Osteoblast (primary cell): ENCODE measurements at regions not wholly inside any gene's neighbourhood (a gene's known extent, or its start where the extent isn't known, plus 50 kb on each side); places are given as distances from the start of the nearest gene placed in this dataset.

Experiments
- DNase-seq: peaks from one replicate; pipeline ENCODE4 v3.0.0; 2011; ENCODE audit warnings: low spot score, mixed read lengths; ENCODE audit not compliant: insufficient read length; ENCODE audit errors: missing footprints
- H2AFZ ChIP-seq: 2 replicates; pipeline ENCODE4 v1.6.0; 2011; ENCODE audit warnings: mild to moderate bottlenecking, low read length
- H3K27ac ChIP-seq: 2 replicates; pipeline ENCODE4 v1.5.1; 2011; ENCODE audit warnings: mild to moderate bottlenecking, low read depth, low read length, moderate library complexity
- H3K27me3 ChIP-seq: 2 replicates; pipeline ENCODE4 v1.6.0; 2012; ENCODE audit warnings: mild to moderate bottlenecking, control low read depth, inconsistent platforms, low read length, moderate library complexity; ENCODE audit not compliant: insufficient read depth
- H3K36me3 ChIP-seq: 2 replicates; pipeline ENCODE4 v1.5.1; 2011; ENCODE audit warnings: mild to moderate bottlenecking, low read length, control low read depth, moderate library complexity; ENCODE audit not compliant: insufficient read depth
- H3K4me1 ChIP-seq: 2 replicates; pipeline ENCODE4 v1.5.1; 2011; ENCODE audit warnings: mild to moderate bottlenecking, low read length, control low read depth, moderate library complexity; ENCODE audit not compliant: insufficient read depth
- H3K4me2 ChIP-seq: 2 replicates; pipeline ENCODE4 v1.6.0; 2011; ENCODE audit warnings: mild to moderate bottlenecking, low read length; ENCODE audit not compliant: insufficient read depth
- H3K4me3 ChIP-seq: fragments of 200-600 bp; sonication (generic); 3 replicates; pipeline ENCODE4 v1.5.1; 2012; ENCODE audit warnings: mild to moderate bottlenecking, low read length, inconsistent platforms; ENCODE audit not compliant: insufficient read depth
- H3K79me2 ChIP-seq: 2 replicates; pipeline ENCODE4 v1.6.0; 2012; ENCODE audit warnings: mild to moderate bottlenecking, low read length, control low read depth, inconsistent platforms; ENCODE audit not compliant: insufficient read depth
- H3K9me3 ChIP-seq: 2 replicates; pipeline ENCODE4 v1.5.1; 2011; ENCODE audit warnings: low read depth, low read length, control low read depth
- H4K20me1 ChIP-seq: 2 replicates; pipeline ENCODE4 v1.6.0; 2012; ENCODE audit warnings: mild to moderate bottlenecking, low read length, control low read depth; ENCODE audit not compliant: insufficient read depth
- CTCF ChIP-seq: IDR thresholded peaks from 2 replicates; pipeline ENCODE4 v1.5.1; 2011; ENCODE audit warnings: mild to moderate bottlenecking, low read depth, low read length, moderate library complexity; ENCODE audit errors: extremely low read depth

GRCh38 chr13:86882107-86882506 is 789.1 kb upstream of the SLITRK5 start:
- Histone ChIP-seq H3K4me1 (no peaks in the 10 kb centered on the region), H2AFZ (no peak overlapping the region), H3K4me2 (no peak overlapping the region), H3K27me3 (no peaks in the 10 kb centered on the region), H3K4me3 (no peak overlapping the region), H3K27ac (no peak overlapping the region), H3K9me3 (no peaks in the 10 kb centered on the region), H4K20me1 (no peaks in the 10 kb centered on the region), H3K36me3 (no peaks in the 10 kb centered on the region), H3K79me2 (no peaks in the 10 kb centered on the region)
- DNase-seq, result no peak
- no peak for TF ChIP-seq CTCF

GRCh38 chr13:86882835-86883234 is 788.3 kb upstream of the SLITRK5 start:
- no peaks in the 10 kb centered on the region for H4K20me1 ChIP-seq
- H2AFZ ChIP-seq, result no peak overlapping the region
- no peak for DNase-seq
- TF ChIP-seq CTCF, result no peak
- no peaks in the 10 kb centered on the region for H3K27me3 ChIP-seq
- H3K27ac ChIP-seq, result no peak overlapping the region
- no peak overlapping the region for H3K4me3 ChIP-seq
- no peaks in the 10 kb centered on the region for H3K79me2 ChIP-seq
- no peaks in the 10 kb centered on the region for H3K4me1 ChIP-seq
- H3K4me2 ChIP-seq, result no peak overlapping the region
- H3K36me3 ChIP-seq, result no peaks in the 10 kb centered on the region
- no peaks in the 10 kb centered on the region for H3K9me3 ChIP-seq

- no peak for DNase-seq
- Histone ChIP-seq H2AFZ (no peak overlapping the region), H3K9me3 (peaks cover 3% of the 10 kb centered on the region), H3K27me3 (no peaks in the 10 kb centered on the region), H3K4me1 (no peaks in the 10 kb centered on the region), H4K20me1 (no peaks in the 10 kb centered on the region), H3K79me2 (no peaks in the 10 kb centered on the region), H3K4me3 (no peak overlapping the region), H3K4me2 (no peak overlapping the region), H3K27ac (no peak overlapping the region), H3K36me3 (no peaks in the 10 kb centered on the region)
- TF ChIP-seq CTCF, result no peak
Observed at GRCh38 chr13:86892330-86892729, 778.8 kb upstream of the SLITRK5 start.

GRCh38 chr13:86900906-86901305 is 770.3 kb upstream of the SLITRK5 start:
- Histone ChIP-seq H3K4me3 (no peak overlapping the region), H3K9me3 (no peaks in the 10 kb centered on the region), H3K4me1 (no peaks in the 10 kb centered on the region), H3K27me3 (no peaks in the 10 kb centered on the region), H3K36me3 (no peaks in the 10 kb centered on the region), H3K27ac (no peak overlapping the region), H3K4me2 (no peak overlapping the region), H4K20me1 (no peaks in the 10 kb centered on the region), H2AFZ (no peak overlapping the region), H3K79me2 (no peaks in the 10 kb centered on the region)
- no peak for TF ChIP-seq CTCF
- DNase-seq, result no peak
